ENCODE measurements at regions not wholly inside any gene's neighbourhood (a gene's known extent, or its start where the extent isn't known, plus 50 kb on each side); places are given as distances from the start of the nearest gene placed in this dataset.

GRCh38 chr3:67854663-67855062 is 200.3 kb upstream of the SUCLG2 start:
- TF ChIP-seq JUND (IDR thresholded peaks at IDR 0.05; ENCODE audit: low read depth) = no peak
- in situ Hi-C loops (cut with HindIII; ENCODE audit: low pct_unique_long_range_greater_than_20kb, low sequenced_read_pairs) = no loop called here
- DNase-seq (ENCODE audit: low read depth in 1 of 2, low spot score in 1 of 2) = no peak

- in situ Hi-C loops (cut with HindIII; ENCODE audit: low pct_unique_long_range_greater_than_20kb, low sequenced_read_pairs) = no loop called here
- DNase-seq (ENCODE audit: low read depth in 1 of 2, low spot score in 1 of 2) = no peak
- TF ChIP-seq JUND (IDR thresholded peaks at IDR 0.05; ENCODE audit: low read depth) = no peak
Measured at GRCh38 chr3:67853520-67853919, 199.1 kb upstream of the SUCLG2 start.

- in situ Hi-C loops (cut with HindIII; ENCODE audit: low pct_unique_long_range_greater_than_20kb, low sequenced_read_pairs) = no loop called here
- TF ChIP-seq JUND (IDR thresholded peaks at IDR 0.05; ENCODE audit: low read depth) = no peak
- no peak for DNase-seq (ENCODE audit: low read depth in 1 of 2, low spot score in 1 of 2)
Measured at GRCh38 chr3:67848299-67848698, 193.9 kb upstream of the SUCLG2 start.

GRCh38 chr3:67846166-67846565 is 191.8 kb upstream of the SUCLG2 start:
- in situ Hi-C loops (cut with HindIII; ENCODE audit: low pct_unique_long_range_greater_than_20kb, low sequenced_read_pairs) = no loop called here
- TF ChIP-seq JUND (IDR thresholded peaks at IDR 0.05; ENCODE audit: low read depth) = no peak

GRCh38 chr3:67832817-67833216 is 178.4 kb upstream of the SUCLG2 start:
- TF ChIP-seq JUND (IDR thresholded peaks at IDR 0.05; ENCODE audit: low read depth) = no peak
- in situ Hi-C loops (cut with HindIII; ENCODE audit: low pct_unique_long_range_greater_than_20kb, low sequenced_read_pairs) = no loop called here
- no peak for DNase-seq (ENCODE audit: low read depth in 1 of 2, low spot score in 1 of 2)

More at GRCh38 chr3:67846166-67846565, 191.8 kb upstream of the SUCLG2 start:
- DNase-seq (ENCODE audit: low read depth in 1 of 2, low spot score in 1 of 2) = no peak

- in situ Hi-C loops (cut with HindIII; ENCODE audit: low pct_unique_long_range_greater_than_20kb, low sequenced_read_pairs) = no loop called here
- no peak for TF ChIP-seq JUND (IDR thresholded peaks at IDR 0.05; ENCODE audit: low read depth)
- no peak for DNase-seq (ENCODE audit: low read depth in 1 of 2, low spot score in 1 of 2)
Measured at GRCh38 chr3:67831262-67831661, 176.8 kb upstream of the SUCLG2 start.

GRCh38 chr3:67828486-67829010 is 174.1 kb upstream of the SUCLG2 start:
- in situ Hi-C loops (cut with HindIII; ENCODE audit: low pct_unique_long_range_greater_than_20kb, low sequenced_read_pairs) = no loop called here
- no peak for TF ChIP-seq JUND (IDR thresholded peaks at IDR 0.05; ENCODE audit: low read depth)
- no peak for DNase-seq (ENCODE audit: low read depth in 1 of 2, low spot score in 1 of 2)

GRCh38 chr3:67821135-67821534 is 166.7 kb upstream of the SUCLG2 start:
- TF ChIP-seq JUND (IDR thresholded peaks at IDR 0.05; ENCODE audit: low read depth) = no peak
- in situ Hi-C loops (cut with HindIII; ENCODE audit: low pct_unique_long_range_greater_than_20kb, low sequenced_read_pairs) = no loop called here
- no peak for DNase-seq (ENCODE audit: low read depth in 1 of 2, low spot score in 1 of 2)

- DNase-seq (ENCODE audit: low read depth in 1 of 2, low spot score in 1 of 2) = peak in 1 of 2 experiments; percentile 25
- no peak for TF ChIP-seq JUND (IDR thresholded peaks at IDR 0.05; ENCODE audit: low read depth)
- in situ Hi-C loops (cut with HindIII; ENCODE audit: low pct_unique_long_range_greater_than_20kb, low sequenced_read_pairs) = no loop called here
Measured at GRCh38 chr3:67819447-67819846, 165.0 kb upstream of the SUCLG2 start.

- in situ Hi-C loops (cut with HindIII; ENCODE audit: low pct_unique_long_range_greater_than_20kb, low sequenced_read_pairs) = no loop called here
- no peak for DNase-seq (ENCODE audit: low read depth in 1 of 2, low spot score in 1 of 2)
- TF ChIP-seq JUND (IDR thresholded peaks at IDR 0.05; ENCODE audit: low read depth) = no peak
Measured at GRCh38 chr3:67809370-67809935, 155.0 kb upstream of the SUCLG2 start.

- DNase-seq (ENCODE audit: low read depth in 1 of 2, low spot score in 1 of 2) = no peak
- TF ChIP-seq JUND (IDR thresholded peaks at IDR 0.05; ENCODE audit: low read depth) = no peak
- in situ Hi-C loops (cut with HindIII; ENCODE audit: low pct_unique_long_range_greater_than_20kb, low sequenced_read_pairs) = no loop called here
Measured at GRCh38 chr3:67808906-67809305, 154.5 kb upstream of the SUCLG2 start.

GRCh38 chr3:67804578-67804977 is 150.2 kb upstream of the SUCLG2 start:
- in situ Hi-C loops (cut with HindIII; ENCODE audit: low pct_unique_long_range_greater_than_20kb, low sequenced_read_pairs) = no loop called here
- no peak for TF ChIP-seq JUND (IDR thresholded peaks at IDR 0.05; ENCODE audit: low read depth)
- DNase-seq (ENCODE audit: low read depth in 1 of 2, low spot score in 1 of 2) = no peak

GRCh38 chr3:67804089-67804488 is 149.7 kb upstream of the SUCLG2 start:
- no peak for DNase-seq (ENCODE audit: low read depth in 1 of 2, low spot score in 1 of 2)
- no peak for TF ChIP-seq JUND (IDR thresholded peaks at IDR 0.05; ENCODE audit: low read depth)
- in situ Hi-C loops (cut with HindIII; ENCODE audit: low pct_unique_long_range_greater_than_20kb, low sequenced_read_pairs) = no loop called here

- no peak for DNase-seq (ENCODE audit: low read depth in 1 of 2, low spot score in 1 of 2)
- TF ChIP-seq JUND (IDR thresholded peaks at IDR 0.05; ENCODE audit: low read depth) = no peak
- in situ Hi-C loops (cut with HindIII; ENCODE audit: low pct_unique_long_range_greater_than_20kb, low sequenced_read_pairs) = no loop called here
Measured at GRCh38 chr3:67798412-67798811, 144.0 kb upstream of the SUCLG2 start.
